ENCODE measurements at regions not wholly inside any gene's neighbourhood (a gene's known extent, or its start where the extent isn't known, plus 50 kb on each side); places are given as distances from the start of the nearest gene placed in this dataset.
"Not testable (repeated sequence)": the region's sequence is repeated elsewhere in the genome, so short reads cannot be mapped to it uniquely, and the experiment has no call there.

GRCh38 chr2:111661286-111661940 lies 222.6 kb downstream of the ANAPC1 start:
- DNase-seq, result no peak

GRCh38 chr2:111662039-111662770 lies 221.8 kb downstream of the ANAPC1 start:
- DNase-seq, result no peak

GRCh38 chr2:111662771-111663470 lies 221.1 kb downstream of the ANAPC1 start:
- no peak for DNase-seq

GRCh38 chr2:111663471-111664274 lies 220.3 kb downstream of the ANAPC1 start:
- no peak for DNase-seq

GRCh38 chr2:111664275-111664850 lies 219.6 kb downstream of the ANAPC1 start:
- DNase-seq, result no peak

GRCh38 chr2:111665011-111665410 lies 219.0 kb downstream of the ANAPC1 start:
- no peak for DNase-seq

GRCh38 chr2:111665551-111666116 lies 218.4 kb downstream of the ANAPC1 start:
- no peak for DNase-seq

GRCh38 chr2:111666160-111666559 lies 217.8 kb downstream of the ANAPC1 start:
- no peak for DNase-seq

GRCh38 chr2:111667001-111667400 lies 217.0 kb downstream of the ANAPC1 start:
- DNase-seq, result no peak

GRCh38 chr2:111667542-111668273 lies 216.3 kb downstream of the ANAPC1 start:
- no peak for DNase-seq

- DNase-seq, result no peak
Observed at GRCh38 chr2:111668274-111668616, 215.7 kb downstream of the ANAPC1 start.

- no peak for DNase-seq
Observed at GRCh38 chr2:111668741-111669140, 215.3 kb downstream of the ANAPC1 start.

GRCh38 chr2:111669928-111670695 lies 213.9 kb downstream of the ANAPC1 start:
- no peak for DNase-seq

GRCh38 chr2:111670776-111671175 lies 213.2 kb downstream of the ANAPC1 start:
- no peak for DNase-seq

- no peak for DNase-seq
Observed at GRCh38 chr2:111671426-111672150, 212.4 kb downstream of the ANAPC1 start.

- DNase-seq, result not testable (repeated sequence)
Observed at GRCh38 chr2:111672641-111673040, 211.4 kb downstream of the ANAPC1 start.

- no peak for DNase-seq
Observed at GRCh38 chr2:111673526-111673925, 210.5 kb downstream of the ANAPC1 start.

- no peak for DNase-seq
Observed at GRCh38 chr2:111675419-111676194, 208.4 kb downstream of the ANAPC1 start.

GRCh38 chr2:111676291-111676822 lies 207.6 kb downstream of the ANAPC1 start:
- DNase-seq, result no peak

Data from NCI-H1694 (cell line).